Gastrocnemius medialis (tissue), 4 donors: ENCODE measurements at regions not wholly inside any gene's neighbourhood (a gene's known extent, or its start where the extent isn't known, plus 50 kb on each side); places are given as distances from the start of the nearest gene placed in this dataset.

ENCODE experiments used
- ATAC-seq, 2 donors: fragments of 150-250 bp; one replicate each; pipeline ENCODE4 v1.9.1; 2016
- DNase-seq, 2 donors: peaks; one replicate each; pipeline ENCODE4 v3.0.0-alpha.2; 2019
- H3K27ac ChIP-seq, 4 donors: fragments of 200-600 bp; sonication (generic); 1 replicate in 1 of 4; 2 replicates in 3 of 4; pipeline ENCODE4 v1.5.1; 2016 to 2018; ENCODE audit warnings: mild to moderate bottlenecking in 2 of 4, moderate library complexity in 1 of 4
- H3K27me3 ChIP-seq, 3 donors: fragments of 200-600 bp; sonication (generic) in 2 of 3; 1 replicate in 1 of 3; 2 replicates in 2 of 3; pipeline versions ENCODE4 v1.5.1 to v1.6.0; 2016 to 2019; ENCODE audit warnings: mild to moderate bottlenecking in 1 of 3, moderate library complexity in 1 of 3
- H3K36me3 ChIP-seq, 2 donors: fragments of 200-600 bp; sonication (generic) in 1 of 2; one replicate each; pipeline ENCODE4 v1.5.1; 2017 to 2018
- H3K4me1 ChIP-seq, 2 donors: fragments of 200-600 bp; sonication (generic) in 1 of 2; one replicate each; pipeline ENCODE4 v1.5.1; 2016 to 2017; ENCODE audit warnings: mild to moderate bottlenecking in 2 of 2
- H3K4me3 ChIP-seq, 4 donors: fragments of 200-600 bp; sonication (generic) in 3 of 4; 1 replicate in 1 of 4; 2 replicates in 3 of 4; pipeline ENCODE4 v1.5.1; 2016 to 2019; ENCODE audit warnings: mild to moderate bottlenecking in 2 of 4
- H3K9me3 ChIP-seq, 3 donors: fragments of 200-600 bp; sonication (generic) in 2 of 3; 1 replicate in 1 of 3; 2 replicates in 2 of 3; pipeline ENCODE4 v1.5.1; 2016 to 2019
- POLR2A ChIP-seq, 2 donors: fragments of 450-650 bp; IDR thresholded peaks; one replicate each; pipeline ENCODE4 v1.6.1; 2017; ENCODE audit warnings: antibody characterized with exemption in 2 of 2, mild to moderate bottlenecking in 2 of 2, moderate library complexity in 2 of 2
- in situ Hi-C, 4 donors: fragments of 200-750 bp; cut with MboI; loops; one replicate each; pipeline versions ENCODE4 v1.15.0 to v1.8.0; 2017; ENCODE audit warnings: low sequenced_read_pairs in 4 of 4
- intact Hi-C: fragments of 100-400 bp; cut with DNase I; formaldehyde crosslinking; loops from one replicate; pipeline ENCODE4 v1.15.1; 2023; ENCODE audit warnings: low total_unique reads
- TF ChIP-seq, protein P1 (sequence below), 5 experiments: fragments of 450-650 bp in 3 of 5; fragments of 200-600 bp in 2 of 5; sonication (generic) in 2 of 5; IDR thresholded peaks in 4 of 5; conservative IDR thresholded peaks in 1 of 5; 1 replicate in 4 of 5; 2 replicates in 1 of 5; pipeline ENCODE4 v1.5.1; 2016 to 2019; ENCODE audit warnings: antibody characterized with exemption in 5 of 5, mild to moderate bottlenecking in 3 of 5, moderate library complexity in 3 of 5

DNA sequence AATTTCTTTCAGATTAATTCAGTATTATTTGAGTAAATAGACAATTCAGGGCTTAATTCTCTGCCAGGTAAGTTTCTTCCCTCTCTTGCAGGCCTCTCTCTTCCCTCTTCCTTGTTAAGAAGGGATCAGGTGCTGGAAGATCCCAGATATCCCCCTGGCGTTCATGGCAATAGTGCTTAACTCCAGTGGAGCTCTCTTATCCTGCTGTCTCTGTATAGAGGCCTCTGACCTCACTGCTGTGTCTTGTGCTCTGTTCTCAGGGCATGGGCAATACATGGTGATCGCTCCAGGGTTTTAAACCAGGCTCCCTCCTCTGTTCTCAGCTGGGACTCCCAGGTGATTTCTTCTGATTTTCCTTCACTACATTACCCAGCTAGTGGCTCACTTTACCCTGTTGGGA is 226.8 kb downstream of the MC4R start:
- Histone ChIP-seq H3K4me1 (no peaks in the 10 kb centered on the region), H3K36me3 (no peaks in the 10 kb centered on the region), H3K27me3 (no peaks in the 10 kb centered on the region), H3K9me3 (no peaks in the 10 kb centered on the region), H3K4me3 (no peak overlapping the region), H3K27ac (no peak overlapping the region)
- intact Hi-C loops (no loop called here), in situ Hi-C loops (no loop called here)
- no peak for DNase-seq
- TF ChIP-seq, protein P1, sequence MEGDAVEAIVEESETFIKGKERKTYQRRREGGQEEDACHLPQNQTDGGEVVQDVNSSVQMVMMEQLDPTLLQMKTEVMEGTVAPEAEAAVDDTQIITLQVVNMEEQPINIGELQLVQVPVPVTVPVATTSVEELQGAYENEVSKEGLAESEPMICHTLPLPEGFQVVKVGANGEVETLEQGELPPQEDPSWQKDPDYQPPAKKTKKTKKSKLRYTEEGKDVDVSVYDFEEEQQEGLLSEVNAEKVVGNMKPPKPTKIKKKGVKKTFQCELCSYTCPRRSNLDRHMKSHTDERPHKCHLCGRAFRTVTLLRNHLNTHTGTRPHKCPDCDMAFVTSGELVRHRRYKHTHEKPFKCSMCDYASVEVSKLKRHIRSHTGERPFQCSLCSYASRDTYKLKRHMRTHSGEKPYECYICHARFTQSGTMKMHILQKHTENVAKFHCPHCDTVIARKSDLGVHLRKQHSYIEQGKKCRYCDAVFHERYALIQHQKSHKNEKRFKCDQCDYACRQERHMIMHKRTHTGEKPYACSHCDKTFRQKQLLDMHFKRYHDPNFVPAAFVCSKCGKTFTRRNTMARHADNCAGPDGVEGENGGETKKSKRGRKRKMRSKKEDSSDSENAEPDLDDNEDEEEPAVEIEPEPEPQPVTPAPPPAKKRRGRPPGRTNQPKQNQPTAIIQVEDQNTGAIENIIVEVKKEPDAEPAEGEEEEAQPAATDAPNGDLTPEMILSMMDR (IDR thresholded peaks at IDR 0.05 in 4 of 5, conservative IDR thresholded peaks at IDR 0.05 in 1 of 5) = no peak
- TF ChIP-seq POLR2A (IDR thresholded peaks at IDR 0.05) = no peak
- ATAC-seq = no peak

DNA sequence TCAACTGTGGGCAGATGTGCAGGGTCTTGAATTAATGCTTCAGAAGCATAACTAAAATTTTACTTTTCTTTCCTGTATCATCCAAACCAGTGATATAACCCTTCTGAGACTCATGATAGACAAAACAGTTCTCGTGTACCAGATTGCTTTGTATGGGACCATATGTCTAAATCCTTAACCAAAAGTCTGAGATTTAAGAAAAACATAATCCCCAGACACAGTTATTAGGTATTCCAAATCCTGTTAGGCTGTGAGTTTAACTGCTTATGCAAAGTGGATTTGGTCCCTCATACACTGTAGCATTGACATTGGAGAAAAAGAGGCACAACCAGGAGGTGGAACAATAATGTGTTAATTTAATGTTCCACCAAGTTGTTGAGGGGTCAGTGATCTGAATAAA is 235.0 kb downstream of the PMAIP1 start:
- no peaks in the 10 kb centered on the region for H3K36me3 ChIP-seq
- no peak for TF ChIP-seq POLR2A (IDR thresholded peaks at IDR 0.05)
- TF ChIP-seq, protein P1 (IDR thresholded peaks at IDR 0.05 in 4 of 5, conservative IDR thresholded peaks at IDR 0.05 in 1 of 5) = no peak
- in situ Hi-C loops (no loop called here), intact Hi-C loops (no loop called here)
- H3K4me3 ChIP-seq = no peak overlapping the region
- H3K4me1 ChIP-seq = no peaks in the 10 kb centered on the region
- ATAC-seq (no peak), DNase-seq (no peak)
- no peaks in the 10 kb centered on the region for H3K27me3 ChIP-seq
- no peak overlapping the region for H3K27ac ChIP-seq
- no peaks in the 10 kb centered on the region for H3K9me3 ChIP-seq

GRCh38 chr18:60130284-60130683 is 230.5 kb downstream of the PMAIP1 start:
- H3K27me3 ChIP-seq = no peaks in the 10 kb centered on the region
- H3K4me1 ChIP-seq = no peaks in the 10 kb centered on the region
- no peak overlapping the region for H3K27ac ChIP-seq
- ATAC-seq = no peak
- H3K9me3 ChIP-seq = no peaks in the 10 kb centered on the region
- in situ Hi-C loops (no loop called here), intact Hi-C loops (no loop called here)
- TF ChIP-seq, protein P1 (IDR thresholded peaks at IDR 0.05 in 4 of 5, conservative IDR thresholded peaks at IDR 0.05 in 1 of 5) = no peak
- no peak for TF ChIP-seq POLR2A (IDR thresholded peaks at IDR 0.05)
- DNase-seq = no peak
- no peak overlapping the region for H3K4me3 ChIP-seq
- H3K36me3 ChIP-seq = no peaks in the 10 kb centered on the region

DNA sequence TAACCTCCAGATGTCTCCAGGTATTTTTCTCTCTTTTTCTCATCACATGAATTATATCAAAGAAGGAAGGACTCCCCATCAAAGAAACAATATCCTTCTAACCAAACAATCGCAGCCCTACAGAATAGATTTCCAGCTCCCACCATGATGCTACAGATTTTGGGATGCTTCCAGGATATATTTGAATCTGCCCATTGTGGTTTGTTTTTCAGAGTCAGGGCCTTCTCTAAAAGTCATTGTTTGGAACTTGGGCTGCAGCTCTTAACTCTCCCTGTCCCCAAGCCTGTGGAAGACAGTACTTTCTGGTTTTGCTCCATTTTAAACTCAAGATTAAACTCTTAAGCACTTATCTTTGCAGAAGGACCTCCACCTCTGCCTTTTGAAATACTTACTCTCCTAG is 223.2 kb downstream of the PMAIP1 start:
- TF ChIP-seq, protein P1 (IDR thresholded peaks at IDR 0.05 in 4 of 5, conservative IDR thresholded peaks at IDR 0.05 in 1 of 5) = no peak
- no peak for TF ChIP-seq POLR2A (IDR thresholded peaks at IDR 0.05)
- in situ Hi-C loops (no loop called here), intact Hi-C loops (no loop called here)
- DNase-seq (no peak), ATAC-seq (no peak)
- Histone ChIP-seq H3K4me1 (no peaks in the 10 kb centered on the region), H3K27ac (no peak overlapping the region), H3K36me3 (no peaks in the 10 kb centered on the region), H3K27me3 (no peaks in the 10 kb centered on the region), H3K4me3 (no peak overlapping the region), H3K9me3 (no peaks in the 10 kb centered on the region)

DNA sequence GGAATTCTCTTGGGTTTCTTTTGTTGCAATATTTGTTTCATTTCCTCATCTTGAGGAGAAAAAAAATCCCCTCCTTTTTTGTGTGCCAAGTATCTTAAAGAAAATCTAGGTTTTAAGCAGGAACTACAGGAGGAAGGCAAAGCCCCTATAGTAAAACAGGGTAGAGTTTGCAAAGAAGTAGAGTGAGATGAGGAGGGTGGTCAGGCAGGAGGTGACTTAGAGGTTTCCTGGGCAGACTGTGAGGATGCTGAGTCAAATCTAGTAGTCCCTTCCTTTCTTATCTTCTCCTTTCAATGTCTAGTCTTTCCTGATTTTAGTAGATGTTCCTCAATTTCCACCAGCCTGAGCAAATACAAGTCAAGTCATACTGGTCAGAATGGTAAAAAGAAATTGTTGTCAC is 222.5 kb downstream of the PMAIP1 start:
- DNase-seq = no peak
- no peak overlapping the region for H3K4me3 ChIP-seq
- TF ChIP-seq POLR2A (IDR thresholded peaks at IDR 0.05) = no peak
- TF ChIP-seq, protein P1 (IDR thresholded peaks at IDR 0.05 in 4 of 5, conservative IDR thresholded peaks at IDR 0.05 in 1 of 5) = no peak
- H3K9me3 ChIP-seq = no peaks in the 10 kb centered on the region
- H3K4me1 ChIP-seq = no peaks in the 10 kb centered on the region
- H3K27ac ChIP-seq = no peak overlapping the region
- in situ Hi-C loops = no loop called here
- ATAC-seq = no peak
- no peaks in the 10 kb centered on the region for H3K36me3 ChIP-seq
- intact Hi-C loops = no loop called here
- no peaks in the 10 kb centered on the region for H3K27me3 ChIP-seq
